ENCODE measurements at regions not wholly inside any gene's neighbourhood (a gene's known extent, or its start where the extent isn't known, plus 50 kb on each side); places are given as distances from the start of the nearest gene placed in this dataset.

DNA sequence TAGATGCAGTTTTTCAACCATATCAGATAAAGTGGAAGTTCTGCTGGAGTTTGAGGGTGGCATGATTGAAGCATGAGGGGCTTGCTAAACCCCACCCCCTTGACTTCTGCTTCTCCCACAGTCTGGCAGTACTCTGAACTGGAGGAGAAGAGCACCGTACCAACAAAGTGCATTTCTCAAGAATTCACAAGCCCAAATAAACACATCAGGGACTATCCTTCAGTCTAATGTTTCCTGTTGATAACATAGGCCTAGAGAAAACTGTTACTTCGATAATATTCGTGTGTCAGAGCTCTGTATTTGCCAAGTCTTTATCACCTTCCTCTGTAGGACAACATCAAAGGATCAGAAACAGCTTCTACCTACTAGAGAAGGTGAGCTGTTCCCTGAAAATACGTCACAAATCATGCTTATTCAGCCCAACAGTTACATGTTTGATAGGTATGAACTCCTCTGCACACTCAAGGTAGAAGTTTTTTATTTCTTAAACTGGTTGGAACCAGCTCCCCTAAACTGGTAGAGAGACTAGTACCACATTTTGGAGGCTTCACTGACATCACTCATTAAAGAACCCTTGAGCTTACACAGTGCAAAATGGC is 117.8 kb upstream of the PRNP start:
- Mint-ChIP-seq H3K27ac (no peak overlapping the region), H3K4me1 (peaks cover 9 to 14% of the 10 kb centered on the region in 2 experiments), H3K27me3 (ENCODE audit: low read depth) (peaks cover 15% of the 10 kb centered on the region), H3K4me3 (no peak overlapping the region), H3K36me3 (ENCODE audit: insufficient read depth in 1 of 3, low read depth in 3 of 3) (no peaks in the 10 kb centered on the region), H3K9me3 (peaks cover 1 to 2% of the 10 kb centered on the region in 2 experiments; a peak in 3 of 5 replicates)
- Histone ChIP-seq H4K91ac (ENCODE audit: insufficient read length, low read depth, low read length) (no peak overlapping the region), H3K56ac (ENCODE audit: insufficient read length, low read depth, low read length) (no peak overlapping the region), H2AFZ (ENCODE audit: low read length) (no peak overlapping the region), H2BK120ac (ENCODE audit: low read depth, low read length, poor library complexity, severe bottlenecking) (no peak overlapping the region), H2BK20ac (ENCODE audit: low read depth, low read length, poor library complexity, severe bottlenecking) (no peak overlapping the region), H3K9me3 (ENCODE audit: control insufficient read depth, low read depth, low read length) (no peaks in the 10 kb centered on the region), H3K4me1 (ENCODE audit: insufficient read depth, low read length) (no peaks in the 10 kb centered on the region; the same call in 1 of the 2 replicates), H3K79me1 (ENCODE audit: insufficient read depth, low read depth, low read length, poor library complexity, severe bottlenecking) (no peaks in the 10 kb centered on the region), H4K5ac (ENCODE audit: insufficient read length, low read depth, low read length) (no peak overlapping the region), H2AK5ac (ENCODE audit: insufficient read length, low read length) (no peak overlapping the region), H3K23ac (ENCODE audit: insufficient read length, low read depth, low read length) (no peak overlapping the region), H4K20me1 (ENCODE audit: control insufficient read depth, insufficient read depth, insufficient read length) (no peaks in the 10 kb centered on the region), H3K9ac (ENCODE audit: extremely low read depth, insufficient read length, low read length) (no peak overlapping the region), H2BK12ac (ENCODE audit: insufficient read length, low read depth, low read length) (no peak overlapping the region), H3K23me2 (ENCODE audit: insufficient read length, low read depth, low read length, poor library complexity, severe bottlenecking) (no peaks in the 10 kb centered on the region), H4K8ac (replicated peaks; ENCODE audit: insufficient read length, low read depth, low read length) (no peak overlapping the region), H2BK15ac (ENCODE audit: low read depth, low read length) (no peak overlapping the region), H3K27ac (ENCODE audit: insufficient read length, low read depth, low read length) (no peak overlapping the region), H3K4ac (ENCODE audit: low read depth, low read length) (no peak overlapping the region), H2BK5ac (ENCODE audit: insufficient read length, low read length) (no peak overlapping the region), H3K79me2 (ENCODE audit: insufficient read depth, low read length) (no peaks in the 10 kb centered on the region), H3T11ph (ENCODE audit: low read length) (no peak overlapping the region), H3K27me3 (ENCODE audit: insufficient read depth, low read length) (no peaks in the 10 kb centered on the region), H3K14ac (ENCODE audit: insufficient read depth, low read length) (no peak overlapping the region), H3K4me2 (ENCODE audit: insufficient read depth, insufficient read length, low read length) (no peak overlapping the region), H3K18ac (ENCODE audit: insufficient read length, low read depth, low read length) (no peak overlapping the region)
- WGBS (ENCODE audit: extremely low coverage, insufficient read length, low lambda C conversion rate), result no CpG with 5 or more reads among the region's 4 CpGs
- no peak for DNase-seq
- TF ChIP-seq, protein P1, sequence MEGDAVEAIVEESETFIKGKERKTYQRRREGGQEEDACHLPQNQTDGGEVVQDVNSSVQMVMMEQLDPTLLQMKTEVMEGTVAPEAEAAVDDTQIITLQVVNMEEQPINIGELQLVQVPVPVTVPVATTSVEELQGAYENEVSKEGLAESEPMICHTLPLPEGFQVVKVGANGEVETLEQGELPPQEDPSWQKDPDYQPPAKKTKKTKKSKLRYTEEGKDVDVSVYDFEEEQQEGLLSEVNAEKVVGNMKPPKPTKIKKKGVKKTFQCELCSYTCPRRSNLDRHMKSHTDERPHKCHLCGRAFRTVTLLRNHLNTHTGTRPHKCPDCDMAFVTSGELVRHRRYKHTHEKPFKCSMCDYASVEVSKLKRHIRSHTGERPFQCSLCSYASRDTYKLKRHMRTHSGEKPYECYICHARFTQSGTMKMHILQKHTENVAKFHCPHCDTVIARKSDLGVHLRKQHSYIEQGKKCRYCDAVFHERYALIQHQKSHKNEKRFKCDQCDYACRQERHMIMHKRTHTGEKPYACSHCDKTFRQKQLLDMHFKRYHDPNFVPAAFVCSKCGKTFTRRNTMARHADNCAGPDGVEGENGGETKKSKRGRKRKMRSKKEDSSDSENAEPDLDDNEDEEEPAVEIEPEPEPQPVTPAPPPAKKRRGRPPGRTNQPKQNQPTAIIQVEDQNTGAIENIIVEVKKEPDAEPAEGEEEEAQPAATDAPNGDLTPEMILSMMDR (conservative IDR thresholded peaks at IDR 0.05), result no peak

Measured in H9 (cell line).